SH-SY5Y (cell line): ENCODE measurements at regions not wholly inside any gene's neighbourhood (a gene's known extent, or its start where the extent isn't known, plus 50 kb on each side); places are given as distances from the start of the nearest gene placed in this dataset.

ENCODE experiments used
- GATA2 ChIP-seq: IDR thresholded peaks from 2 replicates; pipeline ENCODE4 v1.6.1; 2011; ENCODE audit warnings: mild to moderate bottlenecking, low read depth, low read length
- GATA3 ChIP-seq: IDR thresholded peaks from 2 replicates; pipeline ENCODE4 v1.6.1; 2011; ENCODE audit warnings: low read depth, mild to moderate bottlenecking, low read length, moderate library complexity

DNA sequence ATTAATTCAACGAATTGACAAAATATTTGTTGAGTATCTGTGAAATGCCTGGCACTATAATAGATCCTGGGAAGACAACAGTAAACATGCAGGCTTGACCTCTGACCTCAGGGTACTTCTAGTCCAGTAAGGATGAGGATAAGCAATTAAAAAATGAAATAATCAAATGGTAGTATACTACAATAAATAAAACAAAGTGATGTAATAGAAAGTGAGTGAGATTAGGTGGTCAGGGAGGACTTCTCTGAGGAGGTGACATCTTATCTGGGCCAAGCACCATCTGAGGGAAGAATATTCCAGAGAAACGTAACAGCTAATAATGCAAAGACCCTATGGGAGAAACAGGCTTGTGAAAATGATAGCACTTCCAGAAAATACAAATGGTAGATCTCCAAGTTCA is 50.1 kb upstream of the RHOBTB1 start:
- TF ChIP-seq GATA2 = no peak
- TF ChIP-seq GATA3 = no peak
